ENCODE measurements at regions not wholly inside any gene's neighbourhood (a gene's known extent, or its start where the extent isn't known, plus 50 kb on each side); places are given as distances from the start of the nearest gene placed in this dataset.

DNA sequence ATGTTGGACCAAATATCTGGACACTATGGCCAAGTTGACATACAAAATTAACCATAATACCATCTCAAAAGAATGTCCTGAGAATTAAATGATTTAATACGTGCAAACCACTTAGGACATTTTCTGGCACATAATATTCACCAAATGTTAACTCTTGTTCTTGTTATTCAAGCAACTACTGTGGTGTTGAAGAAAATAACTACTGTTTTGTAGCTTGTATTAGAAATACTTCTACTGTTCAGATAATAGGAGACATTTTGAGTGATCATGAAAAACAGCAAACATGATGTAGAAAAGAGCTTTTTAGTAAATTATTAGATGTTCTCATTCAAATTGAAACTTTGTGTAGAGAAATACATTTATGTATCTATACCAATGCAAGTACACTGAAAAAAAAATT, 140.7 kb upstream of the SMIM31 start:
- TF ChIP-seq, protein P1, sequence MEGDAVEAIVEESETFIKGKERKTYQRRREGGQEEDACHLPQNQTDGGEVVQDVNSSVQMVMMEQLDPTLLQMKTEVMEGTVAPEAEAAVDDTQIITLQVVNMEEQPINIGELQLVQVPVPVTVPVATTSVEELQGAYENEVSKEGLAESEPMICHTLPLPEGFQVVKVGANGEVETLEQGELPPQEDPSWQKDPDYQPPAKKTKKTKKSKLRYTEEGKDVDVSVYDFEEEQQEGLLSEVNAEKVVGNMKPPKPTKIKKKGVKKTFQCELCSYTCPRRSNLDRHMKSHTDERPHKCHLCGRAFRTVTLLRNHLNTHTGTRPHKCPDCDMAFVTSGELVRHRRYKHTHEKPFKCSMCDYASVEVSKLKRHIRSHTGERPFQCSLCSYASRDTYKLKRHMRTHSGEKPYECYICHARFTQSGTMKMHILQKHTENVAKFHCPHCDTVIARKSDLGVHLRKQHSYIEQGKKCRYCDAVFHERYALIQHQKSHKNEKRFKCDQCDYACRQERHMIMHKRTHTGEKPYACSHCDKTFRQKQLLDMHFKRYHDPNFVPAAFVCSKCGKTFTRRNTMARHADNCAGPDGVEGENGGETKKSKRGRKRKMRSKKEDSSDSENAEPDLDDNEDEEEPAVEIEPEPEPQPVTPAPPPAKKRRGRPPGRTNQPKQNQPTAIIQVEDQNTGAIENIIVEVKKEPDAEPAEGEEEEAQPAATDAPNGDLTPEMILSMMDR (IDR thresholded peaks at IDR 0.05), result no peak
- no peak for TF ChIP-seq POLR2A (IDR thresholded peaks at IDR 0.05)
- no peak for TF ChIP-seq EP300 (IDR thresholded peaks at IDR 0.05)
- no peak for TF ChIP-seq POLR2AphosphoS5 (IDR thresholded peaks at IDR 0.05)
- no peak overlapping the region for H3K27ac ChIP-seq
- H3K27me3 ChIP-seq, result no peaks in the 10 kb centered on the region
- no peaks in the 10 kb centered on the region for H3K4me1 ChIP-seq
- no peak overlapping the region for H3K4me3 ChIP-seq
- no peaks in the 10 kb centered on the region for H3K9me3 ChIP-seq
- no peak for DNase-seq (ENCODE audit: low spot score in 2 of 2)
- 79% methylated on average over 1 of the region's 1 CpG for WGBS
- no peaks in the 10 kb centered on the region for H3K36me3 ChIP-seq

DNA sequence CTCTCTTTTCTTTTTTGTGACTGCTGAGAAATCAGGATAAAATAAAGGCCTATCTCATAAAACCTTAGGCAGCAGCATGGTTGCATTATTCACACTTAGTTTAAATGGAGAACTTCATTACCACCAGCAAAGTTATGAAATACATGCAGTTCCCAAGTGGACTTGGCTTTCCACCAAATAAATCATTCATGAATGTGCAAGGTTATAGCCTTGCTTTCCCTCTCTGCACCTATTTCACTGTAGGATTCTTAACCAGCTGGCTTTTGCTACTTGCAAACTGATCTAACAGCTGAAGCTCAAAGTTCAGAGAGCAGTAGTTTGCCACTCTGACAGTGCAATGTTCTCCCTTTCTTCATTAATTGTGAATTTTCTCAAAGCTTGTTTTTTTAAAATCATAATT, 140.1 kb upstream of the SMIM31 start:
- no peak overlapping the region for H3K4me3 ChIP-seq
- no peak for DNase-seq (ENCODE audit: low spot score in 2 of 2)
- no peak overlapping the region for H3K27ac ChIP-seq
- H3K36me3 ChIP-seq, result no peaks in the 10 kb centered on the region
- H3K4me1 ChIP-seq, result no peaks in the 10 kb centered on the region
- TF ChIP-seq POLR2AphosphoS5 (IDR thresholded peaks at IDR 0.05), result no peak
- TF ChIP-seq, protein P1 (IDR thresholded peaks at IDR 0.05), result no peak
- no peak for TF ChIP-seq EP300 (IDR thresholded peaks at IDR 0.05)
- TF ChIP-seq POLR2A (IDR thresholded peaks at IDR 0.05), result no peak
- H3K27me3 ChIP-seq, result no peaks in the 10 kb centered on the region
- H3K9me3 ChIP-seq, result no peaks in the 10 kb centered on the region

DNA sequence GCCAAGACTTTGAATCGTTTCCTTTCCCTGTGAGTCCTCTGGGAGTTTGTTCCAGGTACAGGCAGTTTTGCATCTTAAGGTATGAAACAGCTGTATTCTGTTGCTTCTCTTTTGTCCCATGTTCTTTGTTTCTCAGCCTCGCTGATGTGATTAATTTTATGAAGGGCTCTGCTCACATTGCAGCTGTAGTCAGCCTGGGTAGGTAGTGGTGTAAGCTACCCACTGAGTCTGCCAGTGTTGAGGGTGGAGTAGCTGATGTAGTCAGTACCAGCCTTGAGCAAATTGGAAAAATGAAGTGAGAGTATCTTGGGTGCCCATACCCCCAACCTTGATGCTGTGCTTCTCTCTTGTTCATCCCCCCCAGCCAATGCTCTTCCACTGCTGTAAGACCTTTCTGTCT, 139.6 kb upstream of the SMIM31 start:
- Histone ChIP-seq H3K27me3 (no peaks in the 10 kb centered on the region), H3K4me3 (no peak overlapping the region), H3K9me3 (no peaks in the 10 kb centered on the region), H3K36me3 (no peaks in the 10 kb centered on the region), H3K4me1 (no peaks in the 10 kb centered on the region), H3K27ac (no peak overlapping the region)
- WGBS, result 60% methylated on average over 2 of the region's 2 CpGs
- DNase-seq (ENCODE audit: low spot score in 2 of 2), result no peak
- no peak for TF ChIP-seq POLR2AphosphoS5 (IDR thresholded peaks at IDR 0.05)

DNA sequence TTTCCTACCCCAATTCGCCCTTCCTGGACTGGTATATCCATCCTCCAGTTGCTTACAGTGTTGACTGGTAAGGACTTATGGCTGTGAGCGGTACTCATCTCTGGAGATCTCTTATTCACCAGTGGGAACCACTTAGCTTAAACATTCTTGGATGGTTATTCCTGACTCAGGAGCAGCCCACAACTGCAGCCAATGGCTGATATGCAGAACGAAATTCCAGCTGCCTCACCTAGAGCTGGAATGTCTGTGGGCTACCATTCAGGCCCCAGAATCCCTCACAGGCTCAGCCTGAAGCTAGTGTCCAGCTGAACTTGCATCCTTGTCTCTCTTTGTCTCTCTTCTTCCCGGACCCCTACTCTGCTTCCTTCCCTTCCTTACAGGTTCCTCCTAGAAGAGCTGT, 138.9 kb upstream of the SMIM31 start:
- DNase-seq (ENCODE audit: low spot score in 2 of 2), result no peak
- Histone ChIP-seq H3K9me3 (no peaks in the 10 kb centered on the region), H3K4me3 (no peak overlapping the region), H3K4me1 (no peaks in the 10 kb centered on the region), H3K36me3 (no peaks in the 10 kb centered on the region), H3K27me3 (no peaks in the 10 kb centered on the region), H3K27ac (no peak overlapping the region)
- 83% methylated on average over 4 of the region's 4 CpGs for WGBS
- TF ChIP-seq POLR2AphosphoS5 (IDR thresholded peaks at IDR 0.05) (no peak), POLR2A (IDR thresholded peaks at IDR 0.05) (no peak), EP300 (IDR thresholded peaks at IDR 0.05) (no peak)
- TF ChIP-seq, protein P1 (IDR thresholded peaks at IDR 0.05), result no peak

DNA sequence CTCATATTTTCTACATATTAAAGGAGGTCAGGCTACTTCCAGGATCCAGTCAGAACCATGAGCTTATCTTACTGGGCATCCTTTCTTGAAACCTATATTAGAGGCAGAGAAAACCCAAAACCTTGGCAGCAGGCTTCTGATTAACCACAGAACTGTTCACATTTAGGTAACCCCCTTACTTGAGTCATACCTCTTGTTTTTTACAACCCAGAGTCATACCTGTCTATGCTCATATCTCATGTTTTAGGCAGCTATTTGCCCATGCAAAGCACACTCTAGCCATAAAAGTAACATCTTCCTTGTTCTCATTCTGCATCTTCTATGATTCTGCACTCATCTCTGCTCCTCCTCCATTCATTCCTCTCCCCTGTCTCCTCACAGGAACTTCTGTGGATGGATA, 138.0 kb upstream of the SMIM31 start:
- Histone ChIP-seq H3K36me3 (no peaks in the 10 kb centered on the region), H3K4me1 (no peaks in the 10 kb centered on the region), H3K9me3 (no peaks in the 10 kb centered on the region), H3K4me3 (no peak overlapping the region), H3K27me3 (no peaks in the 10 kb centered on the region), H3K27ac (no peak overlapping the region)
- TF ChIP-seq EP300 (IDR thresholded peaks at IDR 0.05), result no peak
- TF ChIP-seq, protein P1 (IDR thresholded peaks at IDR 0.05), result no peak
- TF ChIP-seq POLR2A (IDR thresholded peaks at IDR 0.05), result no peak
- TF ChIP-seq POLR2AphosphoS5 (IDR thresholded peaks at IDR 0.05), result no peak
- DNase-seq (ENCODE audit: low spot score in 2 of 2), result no peak

DNA sequence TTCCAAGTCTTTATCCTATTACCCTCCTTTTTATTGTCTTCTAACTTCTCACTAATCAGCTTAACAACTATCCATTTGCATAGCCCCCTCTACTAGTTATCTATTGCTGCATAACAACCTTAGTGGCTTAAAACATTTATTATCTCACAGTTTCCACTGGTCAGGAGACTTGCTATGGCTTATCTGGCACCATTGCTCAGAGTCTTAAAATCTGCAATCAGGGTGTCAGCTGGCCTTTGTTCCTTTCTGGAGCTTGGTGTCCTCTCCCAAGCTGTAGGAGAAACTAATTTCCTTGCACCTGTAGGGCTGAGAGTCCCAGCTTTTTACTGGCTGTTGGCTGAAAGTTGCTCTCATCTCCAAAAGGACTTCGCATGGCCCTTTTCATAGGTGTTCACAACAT, 137.0 kb upstream of the SMIM31 start:
- H3K9me3 ChIP-seq, result no peaks in the 10 kb centered on the region
- TF ChIP-seq EP300 (IDR thresholded peaks at IDR 0.05) (no peak), POLR2AphosphoS5 (IDR thresholded peaks at IDR 0.05) (no peak), POLR2A (IDR thresholded peaks at IDR 0.05) (no peak)
- TF ChIP-seq, protein P1 (IDR thresholded peaks at IDR 0.05), result no peak
- H3K36me3 ChIP-seq, result no peaks in the 10 kb centered on the region
- no peak overlapping the region for H3K27ac ChIP-seq
- no peaks in the 10 kb centered on the region for H3K27me3 ChIP-seq
- DNase-seq (ENCODE audit: low spot score in 2 of 2), result no peak
- WGBS, result 94% methylated on average over 1 of the region's 1 CpG
- H3K4me3 ChIP-seq, result no peak overlapping the region
- H3K4me1 ChIP-seq, result no peaks in the 10 kb centered on the region

Measured in suprapubic skin (tissue), 4 donors.